ENCODE measurements at regions not wholly inside any gene's neighbourhood (a gene's known extent, or its start where the extent isn't known, plus 50 kb on each side); places are given as distances from the start of the nearest gene placed in this dataset.

GRCh38 chrX:100478714-100479306, 68.7 kb upstream of the PCDH19 start:
- no peak overlapping the region for H3K4me3 ChIP-seq
- no peaks in the 10 kb centered on the region for H3K27me3 ChIP-seq
- H3K9ac ChIP-seq: no peak overlapping the region
- no peak for TF ChIP-seq CTCF (IDR thresholded peaks at IDR 0.05)
- TF ChIP-seq EZH2phosphoT487 (IDR thresholded peaks at IDR 0.05): no peak
- TF ChIP-seq EZH2 (IDR thresholded peaks at IDR 0.05): no peak
- no peaks in the 10 kb centered on the region for H3F3A ChIP-seq (ENCODE audit: low read depth)
- Mint-ChIP-seq H3K9me3 (no peaks in the 10 kb centered on the region), H3K27me3 (ENCODE audit: insufficient read depth, low read depth) (no peaks in the 10 kb centered on the region), H3K36me3 (no peaks in the 10 kb centered on the region), H3K4me3 (no peak overlapping the region), H3K4me1 (peaks cover 20% of the 10 kb centered on the region), H3K27ac (no peak overlapping the region)
- DNase-seq (ENCODE audit: low spot score): no peak
- no peaks in the 10 kb centered on the region for H4K20me1 ChIP-seq (ENCODE audit: low read depth)
- H3K4me1 ChIP-seq: no peaks in the 10 kb centered on the region
- no peaks in the 10 kb centered on the region for H3K36me3 ChIP-seq
- H3K9me3 ChIP-seq (ENCODE audit: low read depth): no peaks in the 10 kb centered on the region
- H3K4me2 ChIP-seq: no peak overlapping the region
- H3K27ac ChIP-seq: no peak overlapping the region
- no peak overlapping the region for H2AFZ ChIP-seq (replicated peaks)
- no peaks in the 10 kb centered on the region for H3K79me2 ChIP-seq (ENCODE audit: low read depth)

GRCh38 chrX:100477958-100478357, 67.9 kb upstream of the PCDH19 start:
- Histone ChIP-seq H2AFZ (replicated peaks) (no peak overlapping the region), H3K4me3 (no peak overlapping the region), H3K36me3 (no peaks in the 10 kb centered on the region), H4K20me1 (ENCODE audit: low read depth) (no peaks in the 10 kb centered on the region), H3K27ac (no peak overlapping the region), H3K9ac (no peak overlapping the region), H3F3A (ENCODE audit: low read depth) (no peaks in the 10 kb centered on the region), H3K9me3 (ENCODE audit: low read depth) (no peaks in the 10 kb centered on the region), H3K4me2 (no peak overlapping the region), H3K27me3 (no peaks in the 10 kb centered on the region), H3K4me1 (no peaks in the 10 kb centered on the region), H3K79me2 (ENCODE audit: low read depth) (no peaks in the 10 kb centered on the region)
- Mint-ChIP-seq H3K4me3 (no peak overlapping the region), H3K27me3 (ENCODE audit: insufficient read depth, low read depth) (no peaks in the 10 kb centered on the region), H3K9me3 (peaks cover 3% of the 10 kb centered on the region), H3K36me3 (no peaks in the 10 kb centered on the region), H3K27ac (no peak overlapping the region), H3K4me1 (peaks cover 20% of the 10 kb centered on the region)
- no peak for TF ChIP-seq CTCF (IDR thresholded peaks at IDR 0.05)
- TF ChIP-seq EZH2 (IDR thresholded peaks at IDR 0.05): no peak
- TF ChIP-seq EZH2phosphoT487 (IDR thresholded peaks at IDR 0.05): no peak
- DNase-seq (ENCODE audit: low spot score): no peak

GRCh38 chrX:100477467-100477866, 67.4 kb upstream of the PCDH19 start:
- no peaks in the 10 kb centered on the region for H3K27me3 Mint-ChIP-seq (ENCODE audit: insufficient read depth, low read depth)
- Histone ChIP-seq H3K36me3 (no peaks in the 10 kb centered on the region), H3K9ac (no peak overlapping the region), H3K79me2 (ENCODE audit: low read depth) (no peaks in the 10 kb centered on the region), H3K27ac (no peak overlapping the region), H2AFZ (replicated peaks) (no peak overlapping the region), H3F3A (ENCODE audit: low read depth) (no peaks in the 10 kb centered on the region), H3K4me3 (no peak overlapping the region), H3K4me2 (no peak overlapping the region), H3K4me1 (no peaks in the 10 kb centered on the region), H4K20me1 (ENCODE audit: low read depth) (no peaks in the 10 kb centered on the region), H3K9me3 (ENCODE audit: low read depth) (no peaks in the 10 kb centered on the region), H3K27me3 (no peaks in the 10 kb centered on the region)
- no peak for TF ChIP-seq CTCF (IDR thresholded peaks at IDR 0.05)
- TF ChIP-seq EZH2phosphoT487 (IDR thresholded peaks at IDR 0.05): no peak
- TF ChIP-seq EZH2 (IDR thresholded peaks at IDR 0.05): no peak
- peaks cover 3% of the 10 kb centered on the region for H3K9me3 Mint-ChIP-seq
- no peak overlapping the region for H3K27ac Mint-ChIP-seq
- H3K4me3 Mint-ChIP-seq: no peak overlapping the region
- H3K4me1 Mint-ChIP-seq: peaks cover 20% of the 10 kb centered on the region
- H3K36me3 Mint-ChIP-seq: no peaks in the 10 kb centered on the region
- no peak for DNase-seq (ENCODE audit: low spot score)
